ENCODE measurements at regions not wholly inside any gene's neighbourhood (a gene's known extent, or its start where the extent isn't known, plus 50 kb on each side); places are given as distances from the start of the nearest gene placed in this dataset.
"Not testable (repeated sequence)": the region's sequence is repeated elsewhere in the genome, so short reads cannot be mapped to it uniquely, and the experiment has no call there.

DNA sequence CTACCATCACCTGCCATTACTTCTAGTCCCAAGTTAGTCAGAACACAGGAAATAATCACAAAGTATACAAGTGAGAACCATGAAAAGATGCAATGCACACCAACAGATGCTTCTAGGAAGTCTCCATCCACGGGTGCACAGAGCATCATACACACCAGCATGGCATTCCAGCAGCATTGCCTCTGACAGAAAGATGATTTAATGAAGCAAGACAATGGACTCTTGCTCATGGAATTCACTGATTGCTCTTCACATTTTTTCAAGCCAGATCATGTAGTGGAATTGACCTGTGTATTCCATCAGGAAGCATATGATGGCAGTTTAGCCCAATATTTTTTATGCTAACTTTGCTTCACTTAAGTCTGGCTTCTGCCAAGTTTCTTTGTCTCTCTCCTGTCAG, 406.3 kb upstream of the RGS17 start:
- no peak for DNase-seq

GRCh38 chr6:153526479-153526878, 395.4 kb upstream of the RGS17 start:
- DNase-seq = no peak

DNA sequence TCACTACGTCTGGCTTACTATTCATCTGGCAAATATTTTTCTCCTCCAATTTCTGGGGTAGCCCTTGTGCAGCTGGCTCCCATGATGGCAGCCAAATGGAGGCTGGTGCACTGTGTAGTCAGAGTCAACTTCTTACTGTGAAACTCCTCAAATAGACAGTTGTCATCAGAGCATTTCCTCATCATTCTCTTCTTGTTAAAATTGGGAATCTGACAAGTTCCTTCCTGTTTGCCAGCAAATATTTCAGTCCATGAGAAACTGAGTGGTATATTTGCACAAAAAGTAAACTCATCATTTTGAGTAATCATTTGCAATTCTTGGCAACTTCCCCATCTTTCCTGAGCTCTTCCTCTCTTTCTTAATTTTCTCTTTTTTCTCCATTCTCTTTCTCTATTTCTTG, 394.9 kb upstream of the RGS17 start:
- no peak for DNase-seq

DNA sequence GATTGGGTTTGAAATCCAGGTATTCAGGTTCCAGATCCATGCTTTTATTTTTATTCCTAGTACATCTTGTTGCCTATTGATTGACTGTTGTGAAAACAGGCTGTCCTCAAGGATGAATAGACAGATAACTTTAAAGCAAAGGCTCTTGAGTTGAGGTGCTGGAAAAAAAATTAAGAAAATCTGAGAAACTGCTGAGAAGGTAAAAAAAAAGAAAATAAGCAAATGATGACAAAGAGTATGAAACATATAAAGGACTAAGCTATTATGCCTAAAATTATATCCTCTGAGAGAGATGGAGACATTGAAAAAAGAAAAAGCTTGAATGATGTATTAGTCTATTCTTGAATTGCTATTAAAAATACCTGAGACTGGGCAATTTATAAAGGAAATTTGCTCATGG, 392.3 kb upstream of the RGS17 start:
- no peak for DNase-seq

- DNase-seq = peak; percentile 59 to 66 (median 64)
Observed at GRCh38 chr6:153511896-153512496, 380.9 kb upstream of the RGS17 start.

GRCh38 chr6:153503810-153504209, 372.7 kb upstream of the RGS17 start:
- peak in 2 of 4 experiments; percentile 1 to 3 for DNase-seq

DNA sequence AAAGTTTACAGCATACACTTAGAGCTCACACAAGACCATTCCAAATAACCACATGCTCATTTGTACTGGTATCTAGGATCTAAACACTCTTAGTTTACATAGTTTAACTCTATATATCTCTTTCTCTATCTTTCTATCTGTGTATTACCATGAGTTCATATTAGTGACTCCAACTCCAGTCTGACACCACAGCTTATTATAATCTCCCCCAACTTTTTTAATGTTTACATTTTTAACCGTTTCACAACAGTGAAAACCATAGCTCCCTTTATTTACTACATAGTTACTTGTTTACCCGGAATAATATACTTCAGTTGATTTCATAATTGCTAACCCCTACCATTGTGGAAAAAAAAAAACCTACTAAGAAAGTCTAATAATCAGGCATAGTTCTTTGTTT, 362.4 kb upstream of the RGS17 start:
- DNase-seq = no peak

- no peak for DNase-seq
Observed at GRCh38 chr6:153489479-153489878, 358.4 kb upstream of the RGS17 start.

DNA sequence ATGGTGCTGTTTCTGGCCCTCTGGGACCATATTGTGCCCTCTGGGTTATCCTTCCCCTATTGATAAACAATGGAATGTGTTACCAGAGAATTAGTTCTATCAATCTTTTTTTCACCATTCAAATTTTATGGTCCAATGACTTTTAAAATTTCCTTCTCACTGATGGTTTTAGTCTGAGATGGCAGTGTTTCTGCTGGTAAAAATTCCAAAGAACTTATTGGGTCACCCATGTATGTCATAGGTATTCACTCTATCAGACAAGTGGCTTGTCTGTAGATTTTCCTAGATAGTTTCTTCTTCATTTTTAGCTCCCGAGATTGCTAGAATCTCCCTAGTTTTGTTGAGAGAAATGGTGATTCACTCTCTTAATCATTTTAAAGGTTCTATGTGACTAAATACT, 357.2 kb upstream of the RGS17 start:
- DNase-seq = no peak

- DNase-seq = no peak
Observed at GRCh38 chr6:153485072-153485471, 354.0 kb upstream of the RGS17 start.

- DNase-seq = no peak
Observed at GRCh38 chr6:153484056-153484455, 353.0 kb upstream of the RGS17 start.

DNA sequence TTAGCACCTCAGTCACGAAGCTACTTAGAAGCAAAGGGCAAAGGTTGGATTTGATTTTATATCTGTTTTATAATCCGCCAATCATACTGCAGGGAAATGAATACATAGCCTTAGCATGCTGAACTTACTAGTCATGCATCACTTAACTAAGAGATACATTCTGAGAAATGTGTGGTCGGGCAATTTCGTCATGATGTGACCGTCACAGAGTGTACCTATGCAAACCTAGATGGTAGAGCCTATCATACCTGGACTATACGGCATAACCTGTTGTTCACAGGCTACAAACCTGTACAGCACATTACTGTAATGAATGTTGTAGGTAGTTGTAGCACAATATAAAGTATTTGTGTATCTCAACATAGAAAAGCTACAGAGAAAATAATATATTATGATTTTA, 345.2 kb upstream of the RGS17 start:
- DNase-seq = no peak

- DNase-seq = no peak
Observed at GRCh38 chr6:153465050-153465449, 334.0 kb upstream of the RGS17 start.

DNA sequence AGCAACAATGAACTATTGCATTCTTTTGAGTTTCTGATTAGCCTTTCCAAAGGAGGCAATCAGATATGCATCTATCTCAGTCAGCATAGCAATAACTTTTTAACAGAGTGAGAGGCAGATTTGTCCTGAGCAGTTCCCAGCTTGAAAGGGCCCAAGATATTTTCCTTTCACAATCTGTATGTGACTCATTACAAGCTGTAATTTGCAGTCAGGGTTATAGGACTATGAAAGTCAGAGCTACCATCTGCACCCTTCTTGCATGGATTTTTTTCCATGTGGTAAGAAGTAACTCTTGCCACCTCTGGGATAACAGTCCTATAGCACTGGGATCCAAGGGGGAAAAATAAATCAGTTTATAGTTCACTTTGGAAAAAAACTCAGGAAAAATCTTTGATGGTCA, 318.2 kb upstream of the RGS17 start:
- DNase-seq = no peak

DNA sequence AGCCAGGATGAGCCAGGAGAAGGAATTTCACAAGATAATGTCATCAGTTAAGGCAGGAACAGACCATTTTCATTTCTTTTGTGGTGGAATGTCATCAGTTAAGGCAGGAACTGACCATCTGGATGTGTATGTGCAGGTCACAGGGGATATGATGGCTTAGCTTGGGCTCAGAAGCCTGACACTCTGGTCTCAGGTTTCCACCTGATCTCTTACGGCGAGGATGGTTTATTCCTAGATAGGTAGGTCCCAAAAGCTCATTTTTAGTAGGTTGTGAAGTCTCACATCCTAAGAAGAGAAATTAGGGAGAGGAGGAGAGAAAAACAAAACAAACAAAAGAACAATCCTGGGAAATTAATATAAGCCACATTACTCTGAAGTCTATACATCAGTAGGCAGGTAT, 311.7 kb upstream of the RGS17 start:
- DNase-seq = not testable (repeated sequence)

DNA sequence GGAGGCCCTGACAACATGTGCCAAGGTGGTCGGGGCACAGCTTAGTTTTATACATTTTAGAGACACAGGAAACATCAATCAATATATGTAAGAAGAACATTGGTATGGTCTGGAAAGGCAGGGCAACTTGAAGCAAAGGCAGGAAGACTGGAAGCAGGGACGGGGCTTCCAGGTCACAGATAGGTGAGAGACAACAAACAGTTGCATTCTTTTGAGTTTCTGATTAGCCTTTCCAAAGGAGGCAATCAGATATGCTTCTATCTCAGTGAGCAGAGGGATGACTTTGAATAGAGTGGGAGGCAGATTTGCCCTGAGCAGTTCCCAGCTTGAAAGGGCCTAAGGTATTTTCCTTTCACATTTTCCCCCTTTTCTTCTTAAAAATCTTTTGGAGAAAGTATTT, 311.0 kb upstream of the RGS17 start:
- no peak for DNase-seq

DNA sequence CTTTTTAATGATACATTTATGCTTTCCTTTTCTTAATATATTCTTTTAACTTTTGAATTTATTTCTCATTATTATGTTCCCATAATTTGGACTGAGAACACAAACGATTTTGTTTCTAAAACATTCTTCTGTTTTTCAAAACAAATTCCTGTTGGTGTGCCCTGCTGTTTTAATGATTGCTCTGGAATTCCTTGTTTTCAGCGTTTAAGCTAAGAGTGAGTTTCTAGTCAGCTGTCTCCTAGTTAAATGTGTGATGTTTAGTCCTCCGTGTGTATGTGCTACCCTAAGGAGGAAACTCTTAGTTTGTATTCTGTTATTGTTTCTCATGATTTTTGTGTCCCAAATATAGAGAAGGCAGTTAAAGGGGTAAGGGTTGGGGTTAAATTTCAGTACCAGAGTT, 306.1 kb upstream of the RGS17 start:
- no peak for DNase-seq

DNA sequence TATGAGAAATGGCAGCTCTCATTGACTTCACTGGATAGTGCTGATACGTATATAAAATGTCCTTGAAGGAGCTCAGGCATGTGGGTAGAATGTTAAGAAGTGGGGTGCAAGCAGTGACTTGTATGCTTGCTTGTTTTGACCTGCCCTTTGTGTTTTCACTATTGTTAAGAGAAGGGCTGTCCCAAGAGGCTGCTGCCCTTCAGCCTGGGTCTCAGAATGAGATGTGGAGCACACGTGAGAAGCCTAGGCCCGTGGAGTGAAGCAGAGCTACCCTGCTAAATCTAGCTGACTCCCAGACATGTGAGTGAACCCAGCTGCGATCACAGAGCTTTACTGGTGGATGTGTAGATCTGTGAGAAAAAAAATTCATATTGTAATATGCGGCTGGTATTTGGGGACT, 305.3 kb upstream of the RGS17 start:
- no peak for DNase-seq

- no peak for DNase-seq
Observed at GRCh38 chr6:153435787-153436186, 304.7 kb upstream of the RGS17 start.

DNA sequence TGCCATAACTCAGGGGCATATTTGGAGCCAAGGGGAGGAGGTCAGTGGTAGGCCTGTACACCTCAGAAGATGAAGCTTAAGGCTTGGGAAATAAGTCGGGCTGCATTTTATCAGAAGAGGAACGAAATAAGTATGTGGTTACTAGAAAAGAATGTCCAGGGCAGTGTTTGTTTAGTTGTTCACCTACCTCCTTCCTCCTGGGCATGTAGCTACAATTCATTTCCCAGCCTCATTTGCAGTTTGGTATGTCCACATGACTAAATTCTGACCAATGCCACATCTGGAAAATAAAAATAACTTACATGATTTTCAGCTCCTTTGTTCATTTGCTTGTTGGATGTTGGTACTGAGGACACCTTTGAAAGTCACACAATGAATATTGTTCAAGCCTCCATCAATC, 294.5 kb upstream of the RGS17 start:
- DNase-seq = no peak

- DNase-seq = no peak
Observed at GRCh38 chr6:153424719-153425400, 293.8 kb upstream of the RGS17 start.

- DNase-seq = no peak
Observed at GRCh38 chr6:153412519-153412918, 281.4 kb upstream of the RGS17 start.

GRCh38 chr6:153411070-153411648, 280.1 kb upstream of the RGS17 start:
- DNase-seq = no peak

DNA sequence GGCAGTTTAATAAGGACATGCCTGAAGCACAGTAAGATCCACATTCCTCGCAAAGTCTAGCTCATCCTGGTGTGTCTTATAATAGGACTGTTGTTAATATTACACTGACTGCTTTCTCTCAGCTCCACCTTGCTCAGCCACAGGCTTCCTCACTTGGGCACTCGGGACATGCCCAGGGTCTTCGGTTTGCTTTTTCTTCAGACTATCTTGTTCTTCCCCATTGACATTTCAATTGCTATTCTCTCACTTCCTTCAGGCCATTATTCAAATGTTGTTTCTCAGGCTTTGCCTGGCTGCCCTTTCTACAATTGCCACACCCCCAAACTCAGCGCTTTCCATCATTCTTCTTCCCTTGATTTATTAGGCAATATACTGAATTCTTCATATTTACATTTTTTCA, 274.8 kb upstream of the RGS17 start:
- DNase-seq = no peak

DNA sequence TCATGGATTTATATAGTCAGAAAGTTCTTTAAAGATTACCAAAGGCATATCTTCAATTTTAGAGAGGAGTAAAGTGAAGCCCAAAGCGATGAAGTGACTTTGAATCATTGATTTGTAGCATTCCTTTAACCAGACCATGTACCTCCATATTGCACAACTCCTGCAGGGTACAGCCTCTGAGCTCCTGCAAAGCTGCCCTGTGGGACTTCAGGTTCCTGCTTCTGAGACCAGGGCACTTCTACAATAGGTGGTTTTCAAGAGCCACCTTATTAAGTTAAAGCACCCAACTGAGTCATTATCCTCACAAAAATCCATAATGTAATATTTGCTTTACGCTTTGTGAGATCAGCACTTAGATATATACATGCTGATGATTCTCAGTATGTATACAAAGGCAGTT, 270.7 kb upstream of the RGS17 start:
- DNase-seq = no peak

Measured in suppressor macrophage (primary cell).